Activated naive CD4-positive, alpha-beta T cell treated with anti-CD3 and anti-CD28 coated beads, Interleukin-2, amount 10 ng/mL, durations not matched to agents 7 days and 5 days (primary cell): ENCODE measurements at regions not wholly inside any gene's neighbourhood (a gene's known extent, or its start where the extent isn't known, plus 50 kb on each side); places are given as distances from the start of the nearest gene placed in this dataset.

Experiments used
- CTCF ChIA-PET: fragments of 350-600 bp; sonication (Branson Sonifier 250); formaldehyde crosslinking; loops from one replicate; lab custom pipeline; 2021; ENCODE audit warnings: antibody characterized with exemption; lab: Charles Lee
- DNase-seq: peaks from one replicate; pipeline ENCODE4 v3.0.0-alpha.2; 2020
- H3K27ac Mint-ChIP-seq: one replicate; pipeline ENCODE4 v1.8.0; 2021; ENCODE audit warnings: mild to moderate bottlenecking, moderate library complexity, mixed read lengths
- H3K27me3 Mint-ChIP-seq: one replicate; pipeline ENCODE4 v1.8.0; 2021; ENCODE audit warnings: mild to moderate bottlenecking, mixed read lengths
- H3K36me3 Mint-ChIP-seq: one replicate; pipeline ENCODE4 v1.8.0; 2021; ENCODE audit warnings: mixed read lengths
- H3K4me1 Mint-ChIP-seq: one replicate; pipeline ENCODE4 v1.8.0; 2021; ENCODE audit warnings: mixed read lengths
- H3K4me3 Mint-ChIP-seq: one replicate; pipeline ENCODE4 v1.8.0; 2021; ENCODE audit warnings: mild to moderate bottlenecking, moderate library complexity, mixed read lengths
- H3K9me3 Mint-ChIP-seq: one replicate; pipeline ENCODE4 v1.8.0; 2021; ENCODE audit warnings: mixed read lengths

GRCh38 chr2:177038787-177039484, 173.7 kb upstream of the HNRNPA3 start:
- H3K36me3 Mint-ChIP-seq, result no peaks in the 10 kb centered on the region
- DNase-seq, result no peak
- no peaks in the 10 kb centered on the region for H3K4me1 Mint-ChIP-seq
- CTCF ChIA-PET, result no interaction called here
- no peak overlapping the region for H3K4me3 Mint-ChIP-seq
- no peaks in the 10 kb centered on the region for H3K9me3 Mint-ChIP-seq
- H3K27me3 Mint-ChIP-seq, result peaks cover 26% of the 10 kb centered on the region
- H3K27ac Mint-ChIP-seq, result no peak overlapping the region

GRCh38 chr2:177042311-177042710, 170.3 kb upstream of the HNRNPA3 start:
- DNase-seq, result no peak
- Mint-ChIP-seq H3K27me3 (peaks cover 21% of the 10 kb centered on the region), H3K27ac (no peak overlapping the region), H3K36me3 (no peaks in the 10 kb centered on the region), H3K9me3 (no peaks in the 10 kb centered on the region), H3K4me1 (no peaks in the 10 kb centered on the region), H3K4me3 (no peak overlapping the region)
- CTCF ChIA-PET, result no interaction called here

- no peak for DNase-seq
- Mint-ChIP-seq H3K36me3 (no peaks in the 10 kb centered on the region), H3K27me3 (peaks cover 13% of the 10 kb centered on the region), H3K9me3 (no peaks in the 10 kb centered on the region), H3K4me1 (no peaks in the 10 kb centered on the region), H3K4me3 (no peak overlapping the region), H3K27ac (no peak overlapping the region)
- CTCF ChIA-PET, result no interaction called here
Measured at GRCh38 chr2:177044671-177045070, 167.9 kb upstream of the HNRNPA3 start.

- Mint-ChIP-seq H3K27ac (no peak overlapping the region), H3K9me3 (no peaks in the 10 kb centered on the region), H3K4me3 (no peak overlapping the region), H3K36me3 (no peaks in the 10 kb centered on the region), H3K27me3 (peaks cover 8% of the 10 kb centered on the region), H3K4me1 (no peaks in the 10 kb centered on the region)
- CTCF ChIA-PET, result no interaction called here
- no peak for DNase-seq
Measured at GRCh38 chr2:177048981-177049380, 163.6 kb upstream of the HNRNPA3 start.

- CTCF ChIA-PET, result no interaction called here
- Mint-ChIP-seq H3K4me3 (no peak overlapping the region), H3K27ac (no peak overlapping the region), H3K36me3 (no peaks in the 10 kb centered on the region), H3K27me3 (peaks cover 4% of the 10 kb centered on the region), H3K9me3 (no peaks in the 10 kb centered on the region), H3K4me1 (no peaks in the 10 kb centered on the region)
- no peak for DNase-seq
Measured at GRCh38 chr2:177051278-177051677, 161.3 kb upstream of the HNRNPA3 start.

- Mint-ChIP-seq H3K9me3 (no peaks in the 10 kb centered on the region), H3K27me3 (peaks cover 4% of the 10 kb centered on the region), H3K27ac (no peak overlapping the region), H3K36me3 (no peaks in the 10 kb centered on the region), H3K4me3 (no peak overlapping the region), H3K4me1 (no peaks in the 10 kb centered on the region)
- no peak for DNase-seq
- CTCF ChIA-PET, result no interaction called here
Measured at GRCh38 chr2:177052471-177052870, 160.1 kb upstream of the HNRNPA3 start.

GRCh38 chr2:177053038-177053437, 159.6 kb upstream of the HNRNPA3 start:
- H3K36me3 Mint-ChIP-seq, result no peaks in the 10 kb centered on the region
- no peak overlapping the region for H3K4me3 Mint-ChIP-seq
- no peaks in the 10 kb centered on the region for H3K4me1 Mint-ChIP-seq
- H3K27me3 Mint-ChIP-seq, result peaks cover 4% of the 10 kb centered on the region
- H3K9me3 Mint-ChIP-seq, result no peaks in the 10 kb centered on the region
- H3K27ac Mint-ChIP-seq, result no peak overlapping the region
- CTCF ChIA-PET, result no interaction called here
- DNase-seq, result no peak

GRCh38 chr2:177053716-177054115, 158.9 kb upstream of the HNRNPA3 start:
- Mint-ChIP-seq H3K36me3 (no peaks in the 10 kb centered on the region), H3K9me3 (no peaks in the 10 kb centered on the region), H3K4me3 (no peak overlapping the region), H3K27me3 (peaks cover 4% of the 10 kb centered on the region), H3K27ac (no peak overlapping the region), H3K4me1 (peaks cover 3% of the 10 kb centered on the region)
- CTCF ChIA-PET, result no interaction called here
- DNase-seq, result no peak

- Mint-ChIP-seq H3K9me3 (no peaks in the 10 kb centered on the region), H3K36me3 (no peaks in the 10 kb centered on the region), H3K27me3 (peaks cover 4% of the 10 kb centered on the region), H3K27ac (no peak overlapping the region), H3K4me3 (no peak overlapping the region), H3K4me1 (peaks cover 3% of the 10 kb centered on the region)
- DNase-seq, result no peak
- CTCF ChIA-PET, result no interaction called here
Measured at GRCh38 chr2:177056481-177056929, 156.1 kb upstream of the HNRNPA3 start.

GRCh38 chr2:177058747-177059146, 153.8 kb upstream of the HNRNPA3 start:
- no peaks in the 10 kb centered on the region for H3K27me3 Mint-ChIP-seq
- H3K27ac Mint-ChIP-seq, result no peak overlapping the region
- no peak for DNase-seq
- H3K4me1 Mint-ChIP-seq, result peaks cover 3% of the 10 kb centered on the region
- H3K36me3 Mint-ChIP-seq, result no peaks in the 10 kb centered on the region
- H3K9me3 Mint-ChIP-seq, result no peaks in the 10 kb centered on the region
- CTCF ChIA-PET, result interaction anchor here (0.7 kb wide), 1 partner anchor 782 kb away, joined by 3 read pairs; no protein-coding TSS in a partner anchor
- no peak overlapping the region for H3K4me3 Mint-ChIP-seq

- Mint-ChIP-seq H3K27me3 (no peaks in the 10 kb centered on the region), H3K9me3 (no peaks in the 10 kb centered on the region), H3K27ac (no peak overlapping the region), H3K4me1 (peaks cover 3% of the 10 kb centered on the region), H3K4me3 (no peak overlapping the region), H3K36me3 (no peaks in the 10 kb centered on the region)
- DNase-seq, result no peak
- CTCF ChIA-PET, result interaction anchor here (0.7 kb wide), 1 partner anchor 782 kb away, joined by 3 read pairs; no protein-coding TSS in a partner anchor
Measured at GRCh38 chr2:177059293-177059692, 153.3 kb upstream of the HNRNPA3 start.

GRCh38 chr2:177063331-177063730, 149.3 kb upstream of the HNRNPA3 start:
- Mint-ChIP-seq H3K4me1 (peaks cover 3% of the 10 kb centered on the region), H3K4me3 (no peak overlapping the region), H3K9me3 (no peaks in the 10 kb centered on the region), H3K27me3 (no peaks in the 10 kb centered on the region), H3K36me3 (no peaks in the 10 kb centered on the region), H3K27ac (no peak overlapping the region)
- CTCF ChIA-PET, result no interaction called here
- DNase-seq, result no peak

GRCh38 chr2:177064422-177064821, 148.2 kb upstream of the HNRNPA3 start:
- CTCF ChIA-PET, result no interaction called here
- Mint-ChIP-seq H3K27me3 (no peaks in the 10 kb centered on the region), H3K4me1 (no peaks in the 10 kb centered on the region), H3K27ac (no peak overlapping the region), H3K36me3 (no peaks in the 10 kb centered on the region), H3K9me3 (no peaks in the 10 kb centered on the region), H3K4me3 (no peak overlapping the region)
- DNase-seq, result no peak

- no peak overlapping the region for H3K4me3 Mint-ChIP-seq
- no peaks in the 10 kb centered on the region for H3K36me3 Mint-ChIP-seq
- H3K9me3 Mint-ChIP-seq, result no peaks in the 10 kb centered on the region
- no peak for DNase-seq
- H3K4me1 Mint-ChIP-seq, result no peaks in the 10 kb centered on the region
- H3K27me3 Mint-ChIP-seq, result peaks cover 7% of the 10 kb centered on the region
- no peak overlapping the region for H3K27ac Mint-ChIP-seq
- CTCF ChIA-PET, result no interaction called here
Measured at GRCh38 chr2:177068967-177069366, 143.6 kb upstream of the HNRNPA3 start.

GRCh38 chr2:177072090-177072489, 140.5 kb upstream of the HNRNPA3 start:
- CTCF ChIA-PET, result no interaction called here
- Mint-ChIP-seq H3K27me3 (peaks cover 15% of the 10 kb centered on the region), H3K4me3 (no peak overlapping the region), H3K4me1 (no peaks in the 10 kb centered on the region), H3K36me3 (no peaks in the 10 kb centered on the region), H3K27ac (no peak overlapping the region), H3K9me3 (no peaks in the 10 kb centered on the region)
- no peak for DNase-seq
